Endothelial cell of umbilical vein (primary cell): ENCODE measurements at regions not wholly inside any gene's neighbourhood (a gene's known extent, or its start where the extent isn't known, plus 50 kb on each side); places are given as distances from the start of the nearest gene placed in this dataset.

ENCODE experiments used
- BruUV-seq: library from RNA; stranded (reverse); fragments of 400-500 nt; replicated peaks from 2 replicates; lab custom pipeline; 2021; lab: Mats Ljungman, UMichigan
- CTCF ChIA-PET: fragments of 300-600, 350-600 bp; sonication (Branson Sonifier 250); formaldehyde crosslinking; loops from one replicate; lab custom pipeline; 2021; ENCODE audit warnings: antibody characterized with exemption, inconsistent platforms; lab: Charles Lee
- POLR2A ChIA-PET: fragments of 300-600, 350-600 bp; sonication (Branson Sonifier 250); formaldehyde crosslinking; loops from one replicate; lab custom pipeline; 2021; ENCODE audit warnings: antibody characterized with exemption, inconsistent platforms; lab: Charles Lee
- DNase-seq: peaks from one replicate; pipeline ENCODE4 v3.0.0-alpha.2; 2011; ENCODE audit warnings: low read depth, low spot score
- FAIRE-seq: peaks from 2 replicates; lab custom pipeline; 2011; peaks lifted over from hg19 to GRCh38; lab: Jason Lieb, UNC
- H2AFZ ChIP-seq: 2 replicates; pipeline ENCODE4 v1.6.0; 2012; ENCODE audit warnings: low read depth, low read length, control low read depth, inconsistent platforms
- H3K27ac ChIP-seq: 2 replicates; pipeline ENCODE4 v1.5.1; 2011; ENCODE audit warnings: low read depth, mild to moderate bottlenecking, control low read depth, low read length, moderate library complexity; ENCODE audit not compliant: insufficient read depth
- H3K27me3 ChIP-seq, 2 experiments: 2 replicates each; pipeline versions ENCODE4 v1.6.0 to v1.6.1; 2011; ENCODE audit warnings: low read length in 2 of 2, mixed read lengths in 1 of 2; ENCODE audit not compliant: control insufficient read depth in 2 of 2, insufficient read depth in 2 of 2
- H3K36me3 ChIP-seq, 2 experiments: 2 replicates in 1 of 2; 3 replicates in 1 of 2; pipeline ENCODE4 v1.5.1; 2011; ENCODE audit warnings: low read length in 2 of 2, mild to moderate bottlenecking in 1 of 2, moderate library complexity in 1 of 2; ENCODE audit not compliant: control insufficient read depth in 2 of 2, insufficient read depth in 2 of 2; ENCODE audit errors: extremely low read depth in 1 of 2
- H3K4me1 ChIP-seq: 3 replicates; pipeline ENCODE4 v1.5.1; 2011; ENCODE audit warnings: mild to moderate bottlenecking, low read length; ENCODE audit not compliant: control insufficient read depth, insufficient read depth; ENCODE audit errors: extremely low read depth
- H3K4me2 ChIP-seq: 2 replicates; pipeline ENCODE4 v1.6.1; 2011; ENCODE audit warnings: low read length, control low read depth, mixed read lengths; ENCODE audit not compliant: insufficient read depth
- H3K4me3 ChIP-seq, 3 experiments: fragments of 200-600 bp in 1 of 3; sonication (generic), shearing (Covaris generic) in 1 of 3; replicated peaks in 1 of 3; 2 replicates each; pipeline ENCODE4 v1.5.1; 2011 to 2016; ENCODE audit warnings: control low read depth in 3 of 3, low read length in 3 of 3, mild to moderate bottlenecking in 2 of 3, inconsistent platforms in 1 of 3, low read depth in 1 of 3, moderate library complexity in 1 of 3; ENCODE audit not compliant: insufficient read depth in 1 of 3
- H3K79me2 ChIP-seq: 2 replicates; pipeline ENCODE4 v1.6.0; 2012; ENCODE audit warnings: low read length, inconsistent platforms; ENCODE audit not compliant: control insufficient read depth, insufficient read depth
- H3K9ac ChIP-seq: replicated peaks from 2 replicates; pipeline ENCODE3; 2011; ENCODE audit warnings: low read length, control low read depth; ENCODE audit not compliant: insufficient read depth; ENCODE audit errors: extremely low read depth
- H3K9me1 ChIP-seq: replicated peaks from 3 replicates; pipeline ENCODE4 v1.6.0; 2011; ENCODE audit warnings: mild to moderate bottlenecking, low read length; ENCODE audit not compliant: control insufficient read depth, insufficient read depth; ENCODE audit errors: extremely low read depth
- H3K9me3 ChIP-seq: replicated peaks from 2 replicates; pipeline ENCODE4 v1.5.1; 2012; ENCODE audit warnings: low read length, inconsistent platforms; ENCODE audit not compliant: control insufficient read depth, insufficient read depth
- H4K20me1 ChIP-seq: replicated peaks from 2 replicates; pipeline ENCODE3; 2011; ENCODE audit warnings: mild to moderate bottlenecking, low read length; ENCODE audit not compliant: control insufficient read depth, insufficient read depth; ENCODE audit errors: extremely low read depth
- EZH2 ChIP-seq: IDR thresholded peaks from 2 replicates; pipeline ENCODE4 v1.6.1; 2012; ENCODE audit warnings: borderline replicate concordance, low read depth, mild to moderate bottlenecking, moderate library complexity, low read length, inconsistent platforms; ENCODE audit not compliant: severe bottlenecking
- FOS ChIP-seq: IDR thresholded peaks from 2 replicates; pipeline ENCODE4 v1.6.1; 2011; ENCODE audit warnings: mild to moderate bottlenecking, low read length, moderate library complexity, borderline replicate concordance; ENCODE audit not compliant: insufficient read depth
- GATA2 ChIP-seq: IDR thresholded peaks from 2 replicates; pipeline ENCODE4 v1.7.0; 2011; ENCODE audit warnings: low read depth, mild to moderate bottlenecking, moderate library complexity, mixed read lengths, low read length; ENCODE audit not compliant: insufficient read length, insufficient read depth
- JUN ChIP-seq: IDR thresholded peaks from 2 replicates; pipeline ENCODE4 v1.6.1; 2011; ENCODE audit warnings: borderline replicate concordance, low read depth; ENCODE audit not compliant: insufficient read length, insufficient read depth
- MAX ChIP-seq: IDR thresholded peaks from 2 replicates; pipeline ENCODE4 v1.6.1; 2011; ENCODE audit not compliant: insufficient read depth, insufficient read length
- MYC ChIP-seq: IDR thresholded peaks from one replicate; pipeline ENCODE4 v1.6.1; 2011; ENCODE audit warnings: mild to moderate bottlenecking, low read depth, low read length
- POLR2A ChIP-seq: IDR thresholded peaks from 2 replicates; pipeline ENCODE4 v1.6.1; 2012; ENCODE audit warnings: low read depth, mild to moderate bottlenecking, control low read depth, low read length
- POLR2AphosphoS5 ChIP-seq: IDR thresholded peaks from 2 replicates; pipeline ENCODE4 v1.6.1; 2012; ENCODE audit warnings: low read depth, mild to moderate bottlenecking, control low read depth, low read length, moderate library complexity; ENCODE audit not compliant: insufficient read depth
- dilution Hi-C: fragments of 300-500 bp; cut with MboI; formaldehyde crosslinking; loops from one replicate; pipeline ENCODE4 v1.15.0; 2019; ENCODE audit warnings: low sequenced_read_pairs; ENCODE audit not compliant: extremely low pct_ligation_motif_present
- intact Hi-C: fragments of 100-400 bp; cut with micrococcal nuclease; formaldehyde crosslinking; loops from one replicate; pipeline ENCODE4 v1.10.0; 2022
- TF ChIP-seq, protein P1 (sequence below), 2 donors: IDR thresholded peaks; 1 replicate in 1 of 2; 2 replicates in 1 of 2; pipeline ENCODE4 v1.5.1; 2011; ENCODE audit warnings: low read length in 2 of 2, mild to moderate bottlenecking in 2 of 2, moderate library complexity in 2 of 2, control low read depth in 1 of 2, inconsistent platforms in 1 of 2, low read depth in 1 of 2; ENCODE audit not compliant: insufficient read depth in 1 of 2; ENCODE audit errors: extremely low read depth in 1 of 2

DNA sequence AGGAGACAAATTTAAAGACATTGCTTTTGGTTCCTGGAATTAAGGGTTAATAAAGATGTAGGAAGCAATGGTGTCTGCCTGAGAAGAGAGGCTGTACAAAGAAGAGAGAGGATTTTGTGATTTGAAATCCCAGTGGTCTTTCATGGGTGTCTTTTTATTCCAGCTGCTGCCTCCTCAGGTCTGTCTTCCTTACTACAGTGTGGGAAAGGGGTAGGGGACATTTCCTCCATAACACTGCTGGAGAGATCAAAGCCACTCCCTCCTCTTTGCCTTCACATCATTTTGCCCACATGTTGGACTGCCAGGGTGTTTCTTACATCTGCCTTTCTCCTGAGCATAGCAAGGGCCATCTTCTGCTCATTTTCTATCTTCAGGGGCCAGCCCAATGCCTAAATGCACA, 348.5 kb downstream of the EN1 start:
- TF ChIP-seq POLR2A (no peak), FOS (no peak), EZH2 (no peak), MYC (no peak), MAX (no peak), JUN (no peak), GATA2 (no peak), POLR2AphosphoS5 (no peak)
- TF ChIP-seq, protein P1, sequence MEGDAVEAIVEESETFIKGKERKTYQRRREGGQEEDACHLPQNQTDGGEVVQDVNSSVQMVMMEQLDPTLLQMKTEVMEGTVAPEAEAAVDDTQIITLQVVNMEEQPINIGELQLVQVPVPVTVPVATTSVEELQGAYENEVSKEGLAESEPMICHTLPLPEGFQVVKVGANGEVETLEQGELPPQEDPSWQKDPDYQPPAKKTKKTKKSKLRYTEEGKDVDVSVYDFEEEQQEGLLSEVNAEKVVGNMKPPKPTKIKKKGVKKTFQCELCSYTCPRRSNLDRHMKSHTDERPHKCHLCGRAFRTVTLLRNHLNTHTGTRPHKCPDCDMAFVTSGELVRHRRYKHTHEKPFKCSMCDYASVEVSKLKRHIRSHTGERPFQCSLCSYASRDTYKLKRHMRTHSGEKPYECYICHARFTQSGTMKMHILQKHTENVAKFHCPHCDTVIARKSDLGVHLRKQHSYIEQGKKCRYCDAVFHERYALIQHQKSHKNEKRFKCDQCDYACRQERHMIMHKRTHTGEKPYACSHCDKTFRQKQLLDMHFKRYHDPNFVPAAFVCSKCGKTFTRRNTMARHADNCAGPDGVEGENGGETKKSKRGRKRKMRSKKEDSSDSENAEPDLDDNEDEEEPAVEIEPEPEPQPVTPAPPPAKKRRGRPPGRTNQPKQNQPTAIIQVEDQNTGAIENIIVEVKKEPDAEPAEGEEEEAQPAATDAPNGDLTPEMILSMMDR (IDR thresholded peaks at IDR 0.05; ENCODE audit: extremely low read depth in 1 of 2, insufficient read depth in 1 of 2, low read depth in 1 of 2, low read length in 2 of 2): no peak
- Histone ChIP-seq H3K9ac (no peak overlapping the region), H4K20me1 (no peaks in the 10 kb centered on the region), H3K79me2 (no peaks in the 10 kb centered on the region), H3K27me3 (no peaks in the 10 kb centered on the region), H2AFZ (no peak overlapping the region), H3K4me1 (no peaks in the 10 kb centered on the region), H3K9me1 (no peaks in the 10 kb centered on the region), H3K36me3 (no peaks in the 10 kb centered on the region), H3K4me3 (no peak overlapping the region), H3K4me2 (no peak overlapping the region), H3K27ac (no peak overlapping the region), H3K9me3 (no peaks in the 10 kb centered on the region)
- ChIA-PET POLR2A (no interaction called here), CTCF (no interaction called here)
- no peak for FAIRE-seq
- no peak for DNase-seq
- BruUV-seq: no TSS peak
- dilution Hi-C loops: no loop called here
- intact Hi-C loops: no loop called here
